G401.6 (cell line): ENCODE measurements at regions not wholly inside any gene's neighbourhood (a gene's known extent, or its start where the extent isn't known, plus 50 kb on each side); places are given as distances from the start of the nearest gene placed in this dataset.

Source experiments
- FAIRE-seq: peaks from 2 replicates; lab custom pipeline; 2012; peaks lifted over from hg19 to GRCh38; lab: Jason Lieb, UNC

- no peak for FAIRE-seq
Measured at GRCh38 chrX:39716802-39717540, 380.8 kb downstream of the BCOR start.

DNA sequence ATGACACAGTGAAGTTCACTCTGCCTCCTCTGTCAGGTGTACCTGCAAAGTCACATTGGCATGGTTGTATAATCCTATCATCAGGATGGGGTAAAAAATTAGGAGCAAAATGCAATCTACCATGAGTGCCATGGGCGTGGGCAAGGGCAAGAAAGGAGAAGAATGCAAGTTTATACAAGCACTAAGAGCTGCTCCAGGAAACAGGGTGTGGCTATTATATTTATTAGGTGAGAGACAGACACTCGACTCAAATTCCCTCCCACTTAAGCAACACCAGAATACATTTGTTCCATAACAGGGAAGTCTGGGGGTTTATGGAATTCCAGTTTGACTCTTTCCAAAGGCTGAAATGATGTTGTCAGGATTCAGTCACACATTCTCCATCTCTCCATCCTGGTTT lies 378.8 kb downstream of the BCOR start:
- no peak for FAIRE-seq

DNA sequence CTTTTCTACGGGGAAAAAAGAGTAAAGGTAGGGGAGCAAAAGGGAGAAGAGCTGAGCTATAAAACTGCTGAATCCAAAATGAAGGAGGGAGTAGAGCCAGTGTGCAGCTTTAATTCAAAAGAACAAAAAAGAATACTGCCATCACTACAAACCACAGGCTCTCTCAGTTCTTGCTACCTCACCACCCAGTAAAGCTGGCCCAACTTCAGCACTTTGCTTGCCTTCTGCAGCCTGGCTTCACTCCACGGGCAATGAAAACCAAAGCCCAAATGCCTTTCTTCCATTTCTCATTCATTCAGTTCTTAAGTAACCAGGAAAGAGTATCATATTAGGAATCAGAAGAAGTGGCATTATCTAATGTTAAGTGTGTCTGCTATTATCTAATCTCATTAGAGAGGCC lies 376.8 kb downstream of the BCOR start:
- FAIRE-seq = no peak

DNA sequence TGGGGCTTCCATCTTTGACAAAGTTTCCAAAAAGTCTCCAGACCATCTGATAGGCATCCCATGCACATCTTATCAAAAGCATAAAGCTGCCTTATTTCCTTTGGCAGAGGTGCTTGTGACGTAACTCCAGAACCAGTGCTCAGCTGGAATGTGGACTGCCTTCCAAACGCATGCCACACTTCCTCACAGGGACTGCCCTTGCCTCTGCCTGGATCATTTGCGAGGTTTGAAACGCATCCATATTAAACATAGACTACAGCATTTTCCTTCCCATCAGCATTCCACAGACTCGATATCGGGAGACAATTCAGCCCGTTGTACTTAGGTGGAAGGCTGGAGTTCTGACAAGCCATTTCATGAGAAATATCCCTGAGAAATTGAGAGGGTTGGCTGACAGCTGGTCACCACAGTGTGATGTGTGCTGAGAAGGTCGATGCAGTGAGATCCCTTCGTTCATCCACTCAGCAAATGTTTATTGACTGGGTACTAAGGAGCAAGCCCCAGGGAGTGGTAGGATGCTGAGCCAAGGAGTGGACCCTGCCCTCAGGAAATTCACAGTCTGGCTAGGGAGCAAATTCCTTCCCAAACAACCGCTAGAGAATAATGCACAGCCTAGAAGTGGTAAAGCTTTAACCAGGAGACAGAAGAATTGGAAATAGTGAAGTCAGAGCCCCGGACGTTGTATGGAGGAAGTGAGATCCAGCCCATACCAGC lies 376.0 kb downstream of the BCOR start:
- no peak for FAIRE-seq

GRCh38 chrX:39724544-39724943 lies 373.2 kb downstream of the BCOR start:
- FAIRE-seq = no peak

DNA sequence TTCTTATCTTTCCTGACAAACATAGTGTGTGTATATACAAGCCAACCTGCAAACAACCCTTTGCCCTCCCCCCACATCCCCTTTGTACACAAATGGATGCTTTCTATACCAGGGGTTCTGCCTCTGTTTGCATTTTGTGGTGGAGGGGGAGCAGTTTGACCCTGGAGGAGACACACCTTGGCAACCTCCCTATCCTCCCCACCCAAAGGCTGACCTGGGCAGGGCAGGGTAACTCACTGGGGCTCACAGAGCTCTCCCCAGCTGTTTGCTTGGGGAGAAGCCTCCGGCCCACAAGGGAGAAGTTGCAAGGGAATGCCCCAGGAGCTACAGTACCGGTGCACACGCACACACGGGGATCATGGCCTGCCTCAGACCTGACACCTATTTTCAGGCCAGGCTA lies 372.6 kb downstream of the BCOR start:
- FAIRE-seq = no peak

GRCh38 chrX:39725928-39726619 lies 371.7 kb downstream of the BCOR start:
- no peak for FAIRE-seq

GRCh38 chrX:39726771-39727170 lies 371.0 kb downstream of the BCOR start:
- no peak for FAIRE-seq

DNA sequence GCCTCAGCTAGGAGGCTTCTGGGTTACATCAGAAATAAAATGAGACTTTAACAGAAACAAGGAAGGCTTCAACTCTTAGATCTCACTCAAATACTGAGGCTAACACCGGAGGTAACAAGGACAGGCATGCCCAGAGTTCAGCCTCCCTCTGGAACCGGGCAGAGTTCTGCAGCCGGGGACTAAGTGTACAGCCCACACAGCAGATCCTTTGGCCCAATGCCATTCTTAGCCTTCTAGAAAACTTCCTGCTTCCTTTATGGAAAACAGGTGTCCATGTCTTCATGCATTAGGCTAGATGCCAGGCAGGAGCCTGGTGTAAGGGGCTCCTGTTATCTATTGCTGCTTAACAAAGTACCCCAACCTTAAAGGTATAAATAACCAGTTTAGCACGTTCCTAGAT lies 369.7 kb downstream of the BCOR start:
- FAIRE-seq = no peak

DNA sequence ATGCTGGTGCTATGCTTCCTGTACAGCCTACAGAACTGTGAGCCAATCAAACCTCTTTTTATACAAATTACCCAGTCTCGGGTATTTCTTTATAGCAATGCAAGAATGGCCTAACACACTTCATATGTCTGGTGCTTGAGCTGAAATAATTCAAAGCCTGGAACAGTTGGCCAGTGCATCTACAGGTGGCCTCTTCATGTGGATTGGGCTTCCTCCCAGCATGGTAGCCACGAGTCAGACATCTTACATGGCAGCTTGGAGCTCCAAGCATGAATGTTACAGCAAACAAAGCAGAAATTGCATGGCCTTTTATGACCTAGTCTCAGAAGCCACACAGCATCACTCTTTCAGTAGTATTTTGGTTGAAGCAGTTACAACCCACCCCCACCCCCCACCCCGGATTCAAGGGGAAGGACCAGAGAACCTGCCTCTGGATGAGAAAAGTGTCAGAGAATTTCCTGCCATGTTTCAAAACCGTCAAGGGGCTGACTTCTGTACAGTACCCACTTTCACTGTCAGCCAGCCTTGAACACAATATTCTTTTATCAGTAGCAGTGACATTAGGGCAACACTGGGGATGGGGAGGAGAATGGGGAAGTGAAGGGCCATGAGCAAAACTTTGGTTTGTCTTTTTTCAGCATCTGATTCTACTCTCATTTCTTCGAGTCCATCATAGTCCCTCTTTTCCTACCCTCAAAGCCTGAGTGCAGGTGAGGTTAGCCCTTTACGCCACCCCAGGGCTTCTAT lies 368.7 kb downstream of the BCOR start:
- no peak for FAIRE-seq

- FAIRE-seq = no peak
Measured at GRCh38 chrX:39729981-39730661, 367.6 kb downstream of the BCOR start.

DNA sequence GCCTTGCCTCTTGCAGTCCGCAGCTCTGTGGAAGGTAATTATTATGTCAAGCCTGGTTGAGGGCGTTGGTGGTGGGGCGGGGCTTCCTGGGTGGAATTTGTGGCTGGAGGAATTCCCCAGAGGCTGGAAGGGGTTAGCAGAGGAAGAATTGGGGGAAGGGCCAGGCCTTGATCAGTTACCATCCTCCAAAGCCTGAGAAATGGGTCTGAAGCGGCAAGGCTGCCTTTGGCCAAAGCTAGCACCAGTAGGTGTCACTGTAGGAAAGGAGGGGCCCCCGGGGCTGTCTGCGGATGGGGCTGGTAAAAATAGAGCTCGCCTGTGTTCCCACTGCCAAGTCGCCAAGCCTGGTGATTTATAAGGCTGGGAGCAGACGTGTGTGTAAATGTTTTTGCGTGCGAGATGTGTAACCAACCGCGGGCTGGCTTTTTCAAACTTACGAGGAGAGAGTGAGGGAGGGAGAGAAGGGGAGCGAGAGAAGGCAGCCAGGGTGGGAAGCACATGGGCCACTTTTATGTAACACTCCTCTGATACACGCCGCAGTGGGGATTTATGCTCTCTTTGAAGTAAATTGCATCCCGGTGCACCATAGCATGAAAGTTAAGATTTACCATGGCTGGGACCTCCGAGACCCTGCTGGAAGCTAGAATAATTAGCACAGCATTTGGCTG lies 367.0 kb downstream of the BCOR start:
- FAIRE-seq = no peak

GRCh38 chrX:39731330-39731667 lies 366.5 kb downstream of the BCOR start:
- FAIRE-seq = no peak

DNA sequence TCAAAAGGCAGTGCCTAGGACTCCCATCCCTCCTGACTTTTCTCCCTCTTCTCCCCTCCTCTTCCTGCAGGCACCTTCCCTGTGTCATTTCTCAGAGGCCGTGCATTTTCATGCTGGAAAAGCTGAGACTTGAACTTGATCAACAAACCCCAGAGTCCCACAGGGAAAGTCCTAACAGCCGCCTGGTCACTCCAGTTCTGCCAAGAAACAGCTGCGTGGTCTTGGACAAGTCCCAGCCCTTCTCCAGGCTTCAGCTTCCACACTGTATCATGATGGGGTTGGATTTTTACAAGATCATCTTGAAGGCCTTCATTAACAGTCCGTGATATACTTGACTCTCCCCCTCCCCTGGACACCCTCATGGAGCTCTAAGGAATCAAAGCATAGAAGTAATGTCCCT lies 366.0 kb downstream of the BCOR start:
- no peak for FAIRE-seq

GRCh38 chrX:39733745-39734144 lies 364.0 kb downstream of the BCOR start:
- FAIRE-seq = no peak

- FAIRE-seq = no peak
Measured at GRCh38 chrX:39734174-39734776, 363.5 kb downstream of the BCOR start.

DNA sequence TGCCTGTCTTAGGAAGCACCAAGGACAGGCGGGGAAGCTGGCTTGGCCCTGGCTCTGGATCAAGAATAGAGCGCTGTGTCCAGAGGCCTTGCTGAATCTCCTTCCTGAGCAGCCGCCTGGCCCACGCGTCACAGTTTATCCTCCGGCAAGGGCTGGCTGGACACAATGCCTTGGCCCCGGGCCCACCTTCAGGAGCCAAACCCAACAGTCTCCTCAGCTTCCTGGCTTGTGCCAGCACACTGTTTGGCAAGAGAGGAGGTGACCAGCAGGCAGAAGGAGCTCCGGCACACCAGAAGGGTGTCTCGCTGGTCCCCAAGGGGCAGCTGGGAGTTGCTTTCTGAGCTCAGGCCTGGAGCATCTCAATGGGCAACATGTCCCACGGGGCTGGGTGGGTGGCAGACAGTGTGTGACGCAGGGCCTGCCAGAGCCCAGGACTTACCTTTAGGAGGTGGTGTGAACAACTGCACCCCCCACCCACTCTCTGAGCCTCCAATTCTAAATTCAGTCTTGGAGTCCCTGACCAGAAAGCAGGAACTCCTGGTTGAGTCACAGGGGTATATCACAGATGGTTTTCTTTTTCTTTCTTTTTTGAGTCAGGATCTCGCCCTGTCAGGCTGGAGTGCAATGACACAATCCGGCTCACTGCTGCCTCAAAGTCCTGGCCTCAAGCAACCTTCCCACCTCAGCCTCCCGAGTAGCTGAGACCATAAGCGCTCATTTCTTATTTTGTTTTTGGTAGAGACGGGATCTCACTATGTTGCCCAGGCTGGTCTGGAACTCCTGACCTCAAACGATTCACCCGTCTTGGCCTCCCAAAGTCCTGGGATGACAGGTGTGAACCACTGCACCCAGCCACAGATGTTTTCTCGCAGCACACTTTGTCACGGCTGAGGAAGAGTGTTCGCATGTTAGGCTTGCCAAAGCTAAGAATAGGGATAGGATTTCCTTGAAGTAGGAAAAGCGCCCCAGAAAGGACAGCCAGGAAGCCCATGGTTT lies 361.2 kb downstream of the BCOR start:
- FAIRE-seq = no peak

GRCh38 chrX:39739585-39739984 lies 358.2 kb downstream of the BCOR start:
- FAIRE-seq = no peak

DNA sequence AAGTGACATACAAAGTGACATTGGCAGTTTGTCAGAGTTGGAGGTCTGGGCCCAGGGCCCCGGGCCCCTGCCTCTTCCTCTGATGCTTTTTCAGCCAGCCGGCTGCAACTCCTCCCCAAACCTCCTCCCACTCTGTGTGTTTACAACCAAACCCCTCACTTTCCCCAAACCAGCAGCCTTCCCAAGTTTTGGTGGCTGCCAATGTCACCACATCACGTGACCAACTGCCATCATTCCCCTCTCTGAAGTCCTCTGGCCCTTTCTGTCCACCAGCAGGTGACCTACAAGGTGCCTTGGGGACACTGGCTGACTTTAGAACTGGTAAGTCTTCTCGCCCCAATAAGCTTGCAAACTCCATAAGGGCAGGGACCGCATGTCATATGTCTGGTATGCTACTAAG lies 357.7 kb downstream of the BCOR start:
- no peak for FAIRE-seq

GRCh38 chrX:39741904-39742303 lies 355.9 kb downstream of the BCOR start:
- FAIRE-seq = no peak
